ENCODE measurements at regions not wholly inside any gene's neighbourhood (a gene's known extent, or its start where the extent isn't known, plus 50 kb on each side); places are given as distances from the start of the nearest gene placed in this dataset.

DNA sequence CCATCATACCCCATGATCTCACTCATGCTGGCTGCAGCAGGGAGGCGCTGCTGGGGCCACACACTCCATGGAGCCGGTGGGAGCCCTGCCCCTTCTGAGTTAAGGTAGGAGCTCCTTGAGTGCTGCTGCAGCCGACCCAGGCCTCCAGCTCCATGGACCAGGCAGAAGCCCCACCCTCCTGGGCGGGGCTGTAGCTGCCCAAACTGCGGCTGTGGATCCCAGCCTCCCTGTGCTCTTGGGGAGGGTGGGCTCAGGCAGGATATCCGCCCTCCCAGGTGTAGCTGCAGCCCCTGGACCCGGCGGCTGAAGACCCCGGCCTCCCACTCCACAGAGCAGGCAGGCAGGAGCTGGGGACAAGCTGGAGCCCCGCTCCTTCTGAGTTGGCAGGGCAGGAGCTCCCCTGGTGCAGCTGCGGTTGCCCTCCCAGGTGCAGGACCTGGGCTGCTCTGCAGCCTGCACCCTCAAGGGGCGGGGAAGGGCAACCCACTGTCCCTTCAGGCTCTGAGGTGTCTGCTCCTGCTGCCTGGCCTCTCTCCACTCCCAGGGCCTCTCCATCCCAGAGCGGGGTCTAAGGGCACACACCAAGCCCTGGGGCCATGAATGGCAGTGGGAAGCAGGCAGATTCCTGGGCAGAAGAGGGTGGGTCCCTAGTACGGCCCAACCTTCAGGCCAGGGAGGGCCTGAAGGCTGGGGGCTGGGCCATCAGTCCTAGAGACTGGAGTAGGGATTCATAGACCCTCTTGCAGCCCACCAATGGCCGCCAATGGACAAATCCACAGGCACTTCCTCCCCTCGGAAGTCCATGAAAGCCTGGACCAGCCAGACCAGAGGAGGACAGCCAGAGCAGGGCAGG is 466.1 kb downstream of the DTHD1 start:
- no peaks in the 10 kb centered on the region for H3K36me3 ChIP-seq (ENCODE audit: control insufficient read depth, insufficient read depth, low read length)
- no peaks in the 10 kb centered on the region for H3K4me1 ChIP-seq (ENCODE audit: control insufficient read depth, insufficient read depth, low read length)
- no peak for DNase-seq
- H3K9me3 ChIP-seq (replicated peaks; ENCODE audit: control insufficient read depth, low read depth, low read length) = no peaks in the 10 kb centered on the region
- no peak overlapping the region for H3K4me3 ChIP-seq (ENCODE audit: low read length)
- no peak overlapping the region for H3K27ac ChIP-seq (ENCODE audit: low read length)
- no peaks in the 10 kb centered on the region for H3K27me3 ChIP-seq (ENCODE audit: control insufficient read depth, insufficient read depth, low read length)
- 91% methylated on average over 11 of the region's 16 CpGs for WGBS (ENCODE audit: insufficient coverage)

- Histone ChIP-seq H3K27ac (ENCODE audit: low read length) (no peak overlapping the region), H3K27me3 (ENCODE audit: control insufficient read depth, insufficient read depth, low read length) (no peaks in the 10 kb centered on the region), H3K4me3 (ENCODE audit: low read length) (no peak overlapping the region), H3K4me1 (ENCODE audit: control insufficient read depth, insufficient read depth, low read length) (no peaks in the 10 kb centered on the region), H3K36me3 (ENCODE audit: control insufficient read depth, insufficient read depth, low read length) (no peaks in the 10 kb centered on the region), H3K9me3 (replicated peaks; ENCODE audit: control insufficient read depth, low read depth, low read length) (no peaks in the 10 kb centered on the region)
- DNase-seq = no peak
- WGBS (ENCODE audit: insufficient coverage) = 77% methylated on average over 3 of the region's 3 CpGs
Observed at GRCh38 chr4:36753048-36753447, 471.6 kb downstream of the DTHD1 start.

GRCh38 chr4:36757580-36758311 is 476.3 kb downstream of the DTHD1 start:
- no peaks in the 10 kb centered on the region for H3K36me3 ChIP-seq (ENCODE audit: control insufficient read depth, insufficient read depth, low read length)
- WGBS (ENCODE audit: insufficient coverage) = no CpG with 5 or more reads among the region's 3 CpGs
- no peak overlapping the region for H3K27ac ChIP-seq (ENCODE audit: low read length)
- no peaks in the 10 kb centered on the region for H3K27me3 ChIP-seq (ENCODE audit: control insufficient read depth, insufficient read depth, low read length)
- no peaks in the 10 kb centered on the region for H3K4me1 ChIP-seq (ENCODE audit: control insufficient read depth, insufficient read depth, low read length)
- no peak overlapping the region for H3K4me3 ChIP-seq (ENCODE audit: low read length)
- H3K9me3 ChIP-seq (replicated peaks; ENCODE audit: control insufficient read depth, low read depth, low read length) = no peaks in the 10 kb centered on the region
- DNase-seq = no peak

GRCh38 chr4:36758312-36759178 is 477.1 kb downstream of the DTHD1 start:
- Histone ChIP-seq H3K9me3 (replicated peaks; ENCODE audit: control insufficient read depth, low read depth, low read length) (no peaks in the 10 kb centered on the region), H3K4me3 (ENCODE audit: low read length) (no peak overlapping the region), H3K4me1 (ENCODE audit: control insufficient read depth, insufficient read depth, low read length) (no peaks in the 10 kb centered on the region), H3K36me3 (ENCODE audit: control insufficient read depth, insufficient read depth, low read length) (no peaks in the 10 kb centered on the region), H3K27me3 (ENCODE audit: control insufficient read depth, insufficient read depth, low read length) (no peaks in the 10 kb centered on the region), H3K27ac (ENCODE audit: low read length) (no peak overlapping the region)
- DNase-seq = no peak
- 76% methylated on average over 6 of the region's 9 CpGs for WGBS (ENCODE audit: insufficient coverage)

DNA sequence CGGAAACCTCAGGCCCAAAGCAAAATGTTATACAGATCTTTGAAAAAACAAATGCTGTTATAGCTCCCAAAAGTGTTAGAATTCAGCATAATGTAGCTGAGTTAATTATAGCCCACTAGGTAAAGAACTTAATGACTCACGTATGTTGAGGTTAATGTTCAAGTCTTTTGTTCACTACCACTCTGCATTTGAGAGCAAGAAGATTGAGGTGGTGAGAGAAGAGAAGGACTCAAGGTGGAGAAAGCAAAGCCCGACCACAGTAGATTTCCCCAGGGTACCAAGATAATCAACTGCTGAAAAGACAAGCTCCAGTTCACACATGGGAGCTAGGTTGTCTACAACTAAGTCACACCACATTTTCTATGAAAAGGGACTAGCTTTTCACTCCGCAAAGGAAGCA is 480.2 kb downstream of the DTHD1 start:
- DNase-seq = no peak
- Histone ChIP-seq H3K36me3 (ENCODE audit: control insufficient read depth, insufficient read depth, low read length) (no peaks in the 10 kb centered on the region), H3K4me1 (ENCODE audit: control insufficient read depth, insufficient read depth, low read length) (no peaks in the 10 kb centered on the region), H3K27me3 (ENCODE audit: control insufficient read depth, insufficient read depth, low read length) (no peaks in the 10 kb centered on the region), H3K4me3 (ENCODE audit: low read length) (no peak overlapping the region), H3K9me3 (replicated peaks; ENCODE audit: control insufficient read depth, low read depth, low read length) (no peaks in the 10 kb centered on the region), H3K27ac (ENCODE audit: low read length) (no peak overlapping the region)
- WGBS (ENCODE audit: insufficient coverage) = no CpG with 5 or more reads among the region's 4 CpGs

DNA sequence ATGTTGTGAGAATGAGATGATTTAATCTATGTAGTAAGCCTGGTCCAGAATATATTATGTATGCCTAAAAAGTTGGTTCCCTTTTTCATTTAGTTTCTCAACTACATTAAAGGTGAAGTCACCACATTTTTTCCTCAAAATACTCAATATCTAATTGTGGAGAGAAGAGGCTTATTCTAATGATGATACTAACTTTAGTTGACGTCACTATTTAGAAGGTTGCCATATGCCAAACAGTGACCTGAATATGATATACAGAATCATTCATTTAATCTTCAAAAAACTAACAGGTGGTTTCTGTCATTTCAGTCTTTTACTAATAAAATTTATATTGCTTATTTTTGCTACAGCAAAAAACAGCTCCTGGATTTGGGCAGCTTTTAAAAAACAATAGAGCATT is 480.7 kb upstream of the NWD2 start:
- WGBS (ENCODE audit: insufficient coverage) = no CpG with 5 or more reads among the region's 1 CpG
- H3K27me3 ChIP-seq (ENCODE audit: control insufficient read depth, insufficient read depth, low read length) = no peaks in the 10 kb centered on the region
- H3K4me1 ChIP-seq (ENCODE audit: control insufficient read depth, insufficient read depth, low read length) = no peaks in the 10 kb centered on the region
- H3K27ac ChIP-seq (ENCODE audit: low read length) = no peak overlapping the region
- H3K4me3 ChIP-seq (ENCODE audit: low read length) = no peak overlapping the region
- DNase-seq = no peak
- H3K9me3 ChIP-seq (replicated peaks; ENCODE audit: control insufficient read depth, low read depth, low read length) = no peaks in the 10 kb centered on the region
- no peaks in the 10 kb centered on the region for H3K36me3 ChIP-seq (ENCODE audit: control insufficient read depth, insufficient read depth, low read length)

GRCh38 chr4:36767596-36767995 is 476.9 kb upstream of the NWD2 start:
- no peaks in the 10 kb centered on the region for H3K27me3 ChIP-seq (ENCODE audit: control insufficient read depth, insufficient read depth, low read length)
- H3K36me3 ChIP-seq (ENCODE audit: control insufficient read depth, insufficient read depth, low read length) = no peaks in the 10 kb centered on the region
- no peak for DNase-seq
- no peak overlapping the region for H3K4me3 ChIP-seq (ENCODE audit: low read length)
- H3K4me1 ChIP-seq (ENCODE audit: control insufficient read depth, insufficient read depth, low read length) = no peaks in the 10 kb centered on the region
- no peaks in the 10 kb centered on the region for H3K9me3 ChIP-seq (replicated peaks; ENCODE audit: control insufficient read depth, low read depth, low read length)
- no peak overlapping the region for H3K27ac ChIP-seq (ENCODE audit: low read length)
- no CpG with 5 or more reads among the region's 1 CpG for WGBS (ENCODE audit: insufficient coverage)

DNA sequence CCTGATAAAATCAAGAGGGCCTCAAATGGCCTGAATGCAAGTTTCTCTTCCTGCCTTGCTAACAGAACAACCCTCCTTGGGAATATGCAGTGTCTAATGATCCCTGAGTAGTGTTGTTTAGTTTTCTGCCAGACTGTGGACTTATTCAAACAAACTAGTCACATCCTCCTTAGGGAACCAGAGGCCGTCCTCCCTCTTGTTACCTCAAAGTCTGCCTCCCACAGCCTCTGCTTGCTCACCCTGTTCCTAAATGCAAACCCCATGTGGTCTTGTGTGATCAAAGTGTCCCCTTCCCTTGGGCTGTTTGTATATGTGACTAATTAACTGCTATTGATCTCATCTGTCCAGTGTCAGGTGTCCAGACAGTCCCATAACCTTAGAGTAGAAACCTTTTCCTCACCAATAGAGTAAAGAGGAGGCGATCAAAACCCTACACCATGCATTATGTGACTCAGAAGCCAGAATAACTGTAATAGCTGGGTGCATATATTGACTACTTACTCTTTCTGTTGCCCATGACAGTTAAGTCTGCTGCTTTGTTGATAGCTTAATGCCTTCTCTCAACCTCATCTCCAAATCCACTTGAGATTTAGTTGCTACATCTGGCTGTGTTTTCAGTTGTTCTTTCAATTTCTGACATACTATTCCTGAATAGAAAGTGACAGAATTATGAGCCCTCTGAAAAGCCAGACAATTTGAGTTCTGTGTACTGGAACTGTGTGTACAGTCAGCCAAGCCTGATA is 473.0 kb upstream of the NWD2 start:
- no peak for DNase-seq
- WGBS (ENCODE audit: insufficient coverage) = no CpG with 5 or more reads among the region's 2 CpGs
- H3K4me1 ChIP-seq (ENCODE audit: control insufficient read depth, insufficient read depth, low read length) = no peaks in the 10 kb centered on the region
- no peak overlapping the region for H3K4me3 ChIP-seq (ENCODE audit: low read length)
- H3K36me3 ChIP-seq (ENCODE audit: control insufficient read depth, insufficient read depth, low read length) = no peaks in the 10 kb centered on the region
- H3K9me3 ChIP-seq (replicated peaks; ENCODE audit: control insufficient read depth, low read depth, low read length) = no peaks in the 10 kb centered on the region
- no peak overlapping the region for H3K27ac ChIP-seq (ENCODE audit: low read length)
- H3K27me3 ChIP-seq (ENCODE audit: control insufficient read depth, insufficient read depth, low read length) = no peaks in the 10 kb centered on the region

DNA sequence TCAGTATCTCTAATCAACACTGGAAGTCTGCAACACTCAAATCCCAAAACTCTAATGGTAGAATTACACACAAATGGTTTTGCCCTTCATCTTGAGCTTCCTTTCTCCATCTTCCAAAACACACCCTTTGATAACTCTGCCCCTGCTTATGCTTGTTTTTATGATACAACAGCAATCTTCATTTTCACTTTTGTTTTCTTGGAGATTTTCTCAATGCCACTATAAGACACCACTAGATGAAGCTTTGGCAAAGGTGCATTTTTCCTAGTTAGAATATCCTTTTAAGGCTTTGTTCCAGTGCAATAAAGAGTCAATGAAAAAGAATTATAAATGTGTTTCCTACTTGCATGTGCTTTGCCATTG is 472.4 kb upstream of the NWD2 start:
- H3K27me3 ChIP-seq (ENCODE audit: control insufficient read depth, insufficient read depth, low read length) = no peaks in the 10 kb centered on the region
- no peak overlapping the region for H3K27ac ChIP-seq (ENCODE audit: low read length)
- no peaks in the 10 kb centered on the region for H3K4me1 ChIP-seq (ENCODE audit: control insufficient read depth, insufficient read depth, low read length)
- no peaks in the 10 kb centered on the region for H3K36me3 ChIP-seq (ENCODE audit: control insufficient read depth, insufficient read depth, low read length)
- no peaks in the 10 kb centered on the region for H3K9me3 ChIP-seq (replicated peaks; ENCODE audit: control insufficient read depth, low read depth, low read length)
- H3K4me3 ChIP-seq (ENCODE audit: low read length) = no peak overlapping the region
- DNase-seq = no peak
